HFFc6 (cell line): ENCODE measurements at regions not wholly inside any gene's neighbourhood (a gene's known extent, or its start where the extent isn't known, plus 50 kb on each side); places are given as distances from the start of the nearest gene placed in this dataset.
A peak's percentile ranks its signal among the peaks of the same experiment; 100 is the strongest.
"Not testable (repeated sequence)": the region's sequence is repeated elsewhere in the genome, so short reads cannot be mapped to it uniquely, and the experiment has no call there.

Experiments used
- DNase-seq: peaks from one replicate; pipeline ENCODE4 v3.0.0-alpha.2; 2018
- H3K27ac Mint-ChIP-seq: 2 replicates; pipeline ENCODE4 v1.8.0; 2020; ENCODE audit warnings: mild to moderate bottlenecking, mixed read lengths
- H3K27me3 Mint-ChIP-seq: 2 replicates; pipeline ENCODE4 v1.8.0; 2021; ENCODE audit warnings: mild to moderate bottlenecking, moderate library complexity, mixed read lengths; ENCODE audit not compliant: insufficient read depth
- H3K36me3 Mint-ChIP-seq: 2 replicates; pipeline ENCODE4 v1.8.0; 2021; ENCODE audit warnings: low read depth, mixed read lengths
- H3K4me1 Mint-ChIP-seq: 2 replicates; pipeline ENCODE4 v1.8.0; 2020; ENCODE audit warnings: low read depth, mixed read lengths
- H3K4me3 Mint-ChIP-seq: 2 replicates; pipeline ENCODE4 v1.8.0; 2020; ENCODE audit warnings: mild to moderate bottlenecking, moderate library complexity, mixed read lengths
- H3K9me3 Mint-ChIP-seq: 2 replicates; pipeline ENCODE4 v1.8.0; 2020; ENCODE audit warnings: mild to moderate bottlenecking, mixed read lengths
- CTCF ChIP-seq: fragments of 200-600 bp; sonication (generic); IDR thresholded peaks from 2 replicates; pipeline ENCODE4 v1.5.0; 2021; ENCODE audit warnings: antibody characterized with exemption, mild to moderate bottlenecking

GRCh38 chr2:138079976-138080375 is 115.7 kb downstream of the HNMT start:
- Mint-ChIP-seq H3K27me3 (no peaks in the 10 kb centered on the region), H3K27ac (no peak overlapping the region)

DNA sequence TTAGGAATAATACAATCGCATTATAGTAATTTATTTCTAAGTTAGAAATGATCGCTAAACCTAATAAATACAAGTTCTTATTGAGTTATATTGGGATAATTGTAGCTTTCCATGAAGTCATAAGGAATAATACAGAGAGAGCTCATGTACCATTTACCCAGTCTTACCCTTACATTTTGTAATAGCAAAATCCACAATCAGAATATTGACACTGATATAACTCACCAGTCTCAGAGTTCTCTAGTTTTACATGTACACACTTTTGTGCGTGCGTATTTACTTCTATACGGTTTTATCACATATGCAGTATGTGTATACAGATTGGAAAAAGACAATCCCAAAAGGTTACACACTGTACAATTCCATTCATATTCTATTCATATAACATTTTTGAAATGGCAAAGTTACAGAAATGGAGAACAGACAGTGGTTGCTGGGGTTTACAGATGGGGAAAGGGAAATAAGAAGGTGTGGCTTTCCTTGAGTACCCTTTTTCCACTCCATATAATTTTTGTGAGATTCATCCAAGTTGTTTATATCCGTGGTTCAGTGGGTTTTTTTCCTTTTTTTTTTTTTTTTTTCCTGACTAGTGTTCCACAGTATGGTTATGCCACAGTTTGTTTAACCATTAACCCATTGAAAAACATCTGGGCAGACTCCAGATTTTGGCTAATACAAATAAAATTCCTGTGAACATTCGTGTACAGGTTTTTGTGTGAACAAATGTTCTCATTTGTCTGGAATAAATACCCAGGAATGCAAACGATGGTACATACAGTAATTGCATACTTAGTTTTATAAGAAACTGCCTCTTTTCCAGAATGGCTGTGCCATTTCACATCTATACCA is 117.2 kb downstream of the HNMT start:
- DNase-seq: no peak
- Mint-ChIP-seq H3K36me3 (no peaks in the 10 kb centered on the region), H3K27ac (no peak overlapping the region), H3K4me1 (peaks cover 25% of the 10 kb centered on the region), H3K27me3 (no peaks in the 10 kb centered on the region), H3K9me3 (no peaks in the 10 kb centered on the region), H3K4me3 (no peak overlapping the region)
- TF ChIP-seq CTCF: no peak

More at GRCh38 chr2:138079976-138080375, 115.7 kb downstream of the HNMT start:
- Mint-ChIP-seq H3K4me3 (no peak overlapping the region), H3K4me1 (peaks cover 11% of the 10 kb centered on the region), H3K9me3 (no peaks in the 10 kb centered on the region), H3K36me3 (no peaks in the 10 kb centered on the region)
- no peak for TF ChIP-seq CTCF
- no peak for DNase-seq

DNA sequence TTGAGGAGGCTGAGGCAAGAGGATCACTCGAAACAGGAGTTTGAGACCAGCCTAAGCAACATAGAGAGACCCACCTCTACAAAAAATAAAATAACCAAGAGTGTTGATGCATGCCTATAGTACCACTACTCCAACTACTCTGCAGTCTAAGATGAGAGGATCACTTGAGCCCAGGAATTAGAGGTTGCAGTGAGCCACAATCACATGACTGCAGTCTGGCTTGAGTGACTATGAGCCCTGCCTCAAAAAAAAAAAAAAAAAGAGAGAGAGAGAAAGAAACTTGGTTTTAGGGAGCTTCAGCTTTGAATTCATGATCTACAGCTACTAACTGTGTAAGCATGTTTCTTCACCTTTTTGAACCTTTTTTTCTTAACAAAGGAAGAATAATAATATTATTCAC is 119.9 kb downstream of the HNMT start:
- Mint-ChIP-seq H3K9me3 (no peaks in the 10 kb centered on the region; the same call in 1 of the 2 replicates), H3K4me3 (no peak overlapping the region), H3K27me3 (no peaks in the 10 kb centered on the region), H3K36me3 (no peaks in the 10 kb centered on the region), H3K4me1 (peaks cover 30% of the 10 kb centered on the region), H3K27ac (no peak overlapping the region)
- no peak for TF ChIP-seq CTCF
- no peak for DNase-seq

DNA sequence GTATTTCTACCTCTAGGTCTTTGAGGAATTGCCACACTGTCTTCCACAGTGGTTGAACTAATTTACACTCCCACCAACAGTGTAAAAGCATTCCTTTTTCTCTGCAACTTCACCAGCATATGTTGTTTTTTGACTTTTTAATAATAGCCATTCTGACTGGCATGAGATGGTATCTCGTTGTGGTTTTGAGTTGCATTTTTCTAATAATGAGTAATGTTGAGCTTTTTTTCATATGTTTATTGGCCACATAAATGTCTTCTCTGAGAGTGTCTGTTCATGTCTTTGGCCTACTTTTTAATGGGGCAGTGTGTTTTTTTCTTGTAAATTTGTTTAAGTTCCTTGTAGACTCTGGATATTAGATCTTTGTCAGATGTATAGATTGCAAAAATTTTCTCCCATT is 121.2 kb downstream of the HNMT start:
- H3K9me3 Mint-ChIP-seq, H3K4me3 Mint-ChIP-seq, H3K27ac Mint-ChIP-seq, H3K27me3 Mint-ChIP-seq, H3K36me3 Mint-ChIP-seq: not testable (repeated sequence)
- peak; percentile 81 for DNase-seq
- H3K4me1 Mint-ChIP-seq: peaks cover 30% of the 10 kb centered on the region

DNA sequence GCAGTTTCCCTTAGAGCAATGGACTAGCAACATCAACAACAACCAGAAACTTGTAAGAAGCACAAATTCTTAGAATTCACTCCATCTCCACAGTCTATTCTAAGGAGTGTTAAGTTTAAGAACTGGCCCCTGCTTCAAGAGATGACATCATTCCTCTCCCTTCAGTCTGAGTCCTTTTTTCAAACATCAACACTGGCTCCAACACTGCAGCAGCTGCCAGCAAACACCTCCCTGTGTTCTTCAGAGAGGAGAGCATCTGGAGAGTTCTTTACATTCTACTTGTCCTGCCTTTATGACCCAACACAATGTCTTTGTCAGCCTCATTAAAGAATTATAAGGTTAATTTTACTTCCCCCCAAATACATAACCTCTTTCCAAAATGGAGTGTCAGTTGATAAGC is 122.3 kb downstream of the HNMT start:
- Mint-ChIP-seq H3K9me3 (no peaks in the 10 kb centered on the region; the same call in 1 of the 2 replicates), H3K27me3 (no peaks in the 10 kb centered on the region), H3K27ac (no peak overlapping the region; the same call in 1 of the 2 replicates), H3K4me1 (peaks cover 30% of the 10 kb centered on the region), H3K4me3 (no peak overlapping the region), H3K36me3 (no peaks in the 10 kb centered on the region)
- no peak for TF ChIP-seq CTCF
- no peak for DNase-seq

DNA sequence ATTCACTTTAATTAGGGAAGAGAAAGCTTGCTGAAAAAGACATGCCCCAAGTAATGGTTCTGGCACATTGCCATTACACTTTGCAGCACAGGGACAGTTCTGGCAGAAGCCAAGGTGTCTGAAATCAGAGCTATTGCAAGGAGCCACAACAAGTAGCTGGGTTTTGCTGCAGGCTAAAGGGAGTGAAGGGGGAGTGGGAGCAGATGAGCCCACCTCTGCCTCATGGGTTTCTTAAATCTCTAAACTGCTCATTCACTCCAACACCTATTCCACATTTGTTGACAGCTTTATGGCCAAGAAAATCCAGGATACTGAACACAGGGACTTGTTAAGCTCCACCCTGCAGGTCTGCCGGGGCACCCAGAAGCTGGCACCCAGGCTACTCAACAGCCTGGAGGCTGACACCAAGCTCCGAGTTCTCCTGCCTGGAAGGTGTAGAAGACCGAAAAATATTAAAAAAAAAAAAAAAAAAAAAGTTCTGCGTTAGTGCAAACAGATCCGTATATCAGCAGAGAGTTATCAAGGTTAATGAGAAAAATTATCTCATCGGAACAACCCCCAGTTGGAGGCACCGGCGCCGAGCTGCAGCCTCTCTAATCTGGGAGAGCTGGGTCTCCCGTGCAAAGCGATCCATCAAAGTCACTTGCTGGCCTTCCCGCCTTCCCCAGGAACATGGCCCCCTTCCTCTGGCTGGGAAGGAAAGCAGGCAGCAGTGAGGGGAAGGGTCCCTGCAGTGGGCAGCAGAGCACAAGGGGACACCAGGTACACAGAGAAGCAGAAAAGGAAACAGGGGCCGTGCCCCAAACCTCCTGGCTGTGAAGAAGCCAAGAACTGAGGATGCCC is 123.7 kb downstream of the HNMT start:
- DNase-seq: no peak
- TF ChIP-seq CTCF: no peak
- Mint-ChIP-seq H3K4me1 (peaks cover 30% of the 10 kb centered on the region), H3K27ac (no peak overlapping the region), H3K4me3 (no peak overlapping the region), H3K36me3 (no peaks in the 10 kb centered on the region), H3K9me3 (no peaks in the 10 kb centered on the region; the same call in 1 of the 2 replicates), H3K27me3 (no peaks in the 10 kb centered on the region)
